H9 (cell line): ENCODE measurements at regions not wholly inside any gene's neighbourhood (a gene's known extent, or its start where the extent isn't known, plus 50 kb on each side); places are given as distances from the start of the nearest gene placed in this dataset.

Source experiments
- DNase-seq: peaks from one replicate; pipeline ENCODE4 v3.0.0-alpha.2; 2017
- H2AFZ ChIP-seq: one replicate; pipeline ENCODE4 v1.6.1; 2013; ENCODE audit warnings: mild to moderate bottlenecking, low read length, control low read depth, moderate library complexity
- H2AK5ac ChIP-seq: 2 replicates; pipeline ENCODE4 v1.6.1; 2013; ENCODE audit warnings: low read length, control low read depth, mixed read lengths; ENCODE audit not compliant: insufficient read length
- H2BK120ac ChIP-seq: one replicate; pipeline ENCODE4 v1.6.1; 2013; ENCODE audit warnings: low read depth, mild to moderate bottlenecking, low read length, control low read depth, inconsistent platforms; ENCODE audit not compliant: poor library complexity, severe bottlenecking
- H2BK12ac ChIP-seq: 2 replicates; pipeline ENCODE4 v1.6.1; 2013; ENCODE audit warnings: low read length, control low read depth, mixed read lengths, low read depth; ENCODE audit not compliant: insufficient read length
- H2BK15ac ChIP-seq: 2 replicates; pipeline ENCODE4 v1.6.1; 2013; ENCODE audit warnings: low read depth, low read length, control low read depth
- H2BK20ac ChIP-seq: one replicate; pipeline ENCODE4 v1.6.1; 2013; ENCODE audit warnings: low read depth, mild to moderate bottlenecking, low read length, control low read depth, inconsistent platforms; ENCODE audit not compliant: poor library complexity, severe bottlenecking
- H2BK5ac ChIP-seq: 2 replicates; pipeline ENCODE4 v1.6.1; 2013; ENCODE audit warnings: low read length, control low read depth, mixed read lengths; ENCODE audit not compliant: insufficient read length
- H3K14ac ChIP-seq: 2 replicates; pipeline ENCODE4 v1.6.1; 2013; ENCODE audit warnings: low read length, control low read depth; ENCODE audit not compliant: insufficient read depth
- H3K18ac ChIP-seq: 2 replicates; pipeline ENCODE4 v1.6.1; 2013; ENCODE audit warnings: low read depth, mild to moderate bottlenecking, mixed read lengths, low read length, control low read depth; ENCODE audit not compliant: insufficient read length
- H3K23ac ChIP-seq: 2 replicates; pipeline ENCODE4 v1.6.1; 2013; ENCODE audit warnings: low read length, control low read depth, mixed read lengths, low read depth; ENCODE audit not compliant: insufficient read length
- H3K23me2 ChIP-seq: 2 replicates; pipeline ENCODE4 v1.6.1; 2013; ENCODE audit warnings: low read depth, mild to moderate bottlenecking, mixed read lengths, low read length, control low read depth; ENCODE audit not compliant: insufficient read length, poor library complexity, severe bottlenecking
- H3K27ac ChIP-seq: 2 replicates; pipeline ENCODE4 v1.5.1; 2013; ENCODE audit warnings: low read length, control low read depth, mixed read lengths, low read depth; ENCODE audit not compliant: insufficient read length
- H3K27me3 ChIP-seq: 2 replicates; pipeline ENCODE4 v1.6.1; 2013; ENCODE audit warnings: low read length, control low read depth, inconsistent platforms; ENCODE audit not compliant: insufficient read depth
- H3K4ac ChIP-seq: 2 replicates; pipeline ENCODE4 v1.6.1; 2013; ENCODE audit warnings: low read depth, mild to moderate bottlenecking, control low read depth, inconsistent platforms, low read length, moderate library complexity
- H3K4me1 ChIP-seq: 2 replicates; pipeline ENCODE4 v1.6.1; 2013; ENCODE audit warnings: low read length, control low read depth, inconsistent platforms; ENCODE audit not compliant: insufficient read depth
- H3K4me2 ChIP-seq: 2 replicates; pipeline ENCODE4 v1.6.1; 2013; ENCODE audit warnings: low read length, control low read depth, mixed read lengths; ENCODE audit not compliant: insufficient read length, insufficient read depth
- H3K56ac ChIP-seq: 2 replicates; pipeline ENCODE4 v1.6.1; 2013; ENCODE audit warnings: low read depth, mild to moderate bottlenecking, mixed read lengths, low read length, control low read depth; ENCODE audit not compliant: insufficient read length
- H3K79me1 ChIP-seq: 2 replicates; pipeline ENCODE4 v1.6.1; 2013; ENCODE audit warnings: low read depth, mild to moderate bottlenecking, moderate library complexity, low read length, control low read depth, inconsistent platforms; ENCODE audit not compliant: insufficient read depth, poor library complexity, severe bottlenecking
- H3K79me2 ChIP-seq: 2 replicates; pipeline ENCODE4 v1.6.1; 2013; ENCODE audit warnings: low read length, control low read depth, inconsistent platforms; ENCODE audit not compliant: insufficient read depth
- H3K9ac ChIP-seq: 2 replicates; pipeline ENCODE4 v1.6.1; 2013; ENCODE audit warnings: low read length, control low read depth, mixed read lengths; ENCODE audit not compliant: insufficient read length; ENCODE audit errors: extremely low read depth
- H3K9me3 ChIP-seq: one replicate; pipeline ENCODE4 v1.6.1; 2013; ENCODE audit warnings: low read depth, low read length, inconsistent platforms; ENCODE audit not compliant: control insufficient read depth
- H3T11ph ChIP-seq: one replicate; pipeline ENCODE4 v1.6.1; 2013; ENCODE audit warnings: mild to moderate bottlenecking, low read length, control low read depth, inconsistent platforms
- H4K20me1 ChIP-seq: one replicate; pipeline ENCODE4 v1.6.1; 2013; ENCODE audit not compliant: control insufficient read depth, insufficient read length, insufficient read depth
- H4K5ac ChIP-seq: 2 replicates; pipeline ENCODE4 v1.6.1; 2013; ENCODE audit warnings: low read depth, mild to moderate bottlenecking, mixed read lengths, low read length, control low read depth; ENCODE audit not compliant: insufficient read length
- H4K8ac ChIP-seq: replicated peaks from 2 replicates; pipeline ENCODE4 v1.6.1; 2013; ENCODE audit warnings: low read length, control low read depth, mixed read lengths, low read depth; ENCODE audit not compliant: insufficient read length
- H4K91ac ChIP-seq: 2 replicates; pipeline ENCODE4 v1.6.1; 2013; ENCODE audit warnings: low read depth, mild to moderate bottlenecking, moderate library complexity, mixed read lengths, low read length, control low read depth; ENCODE audit not compliant: insufficient read length
- H3K27ac Mint-ChIP-seq, 3 experiments: 2 replicates in 2 of 3; 3 replicates in 1 of 3; pipeline ENCODE4 v1.8.0; 2020 to 2021; ENCODE audit warnings: mixed read lengths in 3 of 3, mild to moderate bottlenecking in 1 of 3, moderate library complexity in 1 of 3
- H3K27me3 Mint-ChIP-seq: 2 replicates; pipeline ENCODE4 v1.8.0; 2021; ENCODE audit warnings: low read depth, mild to moderate bottlenecking, moderate library complexity, mixed read lengths
- H3K36me3 Mint-ChIP-seq, 3 experiments: 2 replicates in 2 of 3; 3 replicates in 1 of 3; pipeline ENCODE4 v1.8.0; 2020 to 2021; ENCODE audit warnings: low read depth in 3 of 3, mixed read lengths in 3 of 3; ENCODE audit not compliant: insufficient read depth in 1 of 3
- H3K4me1 Mint-ChIP-seq, 2 experiments: 2 replicates each; pipeline ENCODE4 v1.8.0; 2020; ENCODE audit warnings: mixed read lengths in 2 of 2
- H3K4me3 Mint-ChIP-seq, 2 experiments: 2 replicates in 1 of 2; 3 replicates in 1 of 2; pipeline ENCODE4 v1.8.0; 2020 to 2021; ENCODE audit warnings: mild to moderate bottlenecking in 2 of 2, mixed read lengths in 2 of 2, moderate library complexity in 1 of 2
- H3K9me3 Mint-ChIP-seq, 2 experiments: 2 replicates in 1 of 2; 3 replicates in 1 of 2; pipeline ENCODE4 v1.8.0; 2020; ENCODE audit warnings: mild to moderate bottlenecking in 2 of 2, mixed read lengths in 2 of 2, moderate library complexity in 1 of 2
- CTCF ChIP-seq: fragments of 200-600 bp; sonication (generic); conservative IDR thresholded peaks from 3 replicates; pipeline ENCODE4 v1.8.0; 2021; ENCODE audit warnings: antibody characterized with exemption, mild to moderate bottlenecking
- WGBS: extraction: QIAGEN DNeasy Blood & Tissue Kit; methylation state at CpG from one replicate; pipeline ENCODE4 v1.1.7; 2013; ENCODE audit warnings: missing lambda C conversion rate, low lambda C conversion rate, mixed read lengths; ENCODE audit not compliant: insufficient read length; ENCODE audit errors: extremely low coverage; 5-methylcytosine and 5-hydroxymethylcytosine counted together

- TF ChIP-seq CTCF: no peak
- no CpG with 5 or more reads among the region's 2 CpGs for WGBS
- Histone ChIP-seq H2BK12ac (no peak overlapping the region), H3K4me1 (no peaks in the 10 kb centered on the region), H2AFZ (no peak overlapping the region), H2BK120ac (no peak overlapping the region), H3K9me3 (no peaks in the 10 kb centered on the region), H3K18ac (no peak overlapping the region), H3K14ac (no peak overlapping the region), H2BK5ac (no peak overlapping the region), H3K79me1 (no peaks in the 10 kb centered on the region), H3T11ph (no peak overlapping the region), H4K8ac (no peak overlapping the region), H4K91ac (no peak overlapping the region), H4K20me1 (no peaks in the 10 kb centered on the region), H3K27ac (no peak overlapping the region), H3K27me3 (no peaks in the 10 kb centered on the region), H3K79me2 (no peaks in the 10 kb centered on the region), H3K23me2 (no peaks in the 10 kb centered on the region), H2BK15ac (no peak overlapping the region), H2BK20ac (no peak overlapping the region), H3K4ac (no peak overlapping the region), H4K5ac (no peak overlapping the region), H3K4me2 (no peak overlapping the region), H3K56ac (no peak overlapping the region), H3K23ac (no peak overlapping the region), H3K9ac (no peak overlapping the region), H2AK5ac (no peak overlapping the region)
- Mint-ChIP-seq H3K9me3 (no peaks in the 10 kb centered on the region), H3K36me3 (no peaks in the 10 kb centered on the region), H3K4me1 (peaks cover 0 to 3% of the 10 kb centered on the region in 2 experiments; a peak in 3 of 4 replicates), H3K4me3 (no peak overlapping the region), H3K27me3 (no peaks in the 10 kb centered on the region), H3K27ac (no peak overlapping the region)
- DNase-seq: no peak
Observed at GRCh38 chr4:167642250-167642649, 408.0 kb upstream of the SPOCK3 start.
